Activated B cell treated with CpG ODN at 0.5 μM for 24 hours (primary cell): ENCODE measurements at regions not wholly inside any gene's neighbourhood (a gene's known extent, or its start where the extent isn't known, plus 50 kb on each side); places are given as distances from the start of the nearest gene placed in this dataset.

ENCODE experiments used
- ATAC-seq: fragments of 200-7000 bp; cut with Tn5 transposase; one replicate; pipeline ENCODE4 v1.10.0; 2021; ENCODE audit warnings: low read depth, mild to moderate bottlenecking, moderate library complexity
- CTCF ChIA-PET: fragments of 350-600 bp; sonication (Branson Sonifier 250); formaldehyde crosslinking; loops from one replicate; lab custom pipeline; 2021; ENCODE audit warnings: antibody characterized with exemption; lab: Charles Lee
- POLR2A ChIA-PET: fragments of 350-600 bp; sonication (Branson Sonifier 250); formaldehyde crosslinking; loops from one replicate; lab custom pipeline; 2021; ENCODE audit warnings: antibody characterized with exemption; lab: Charles Lee
- DNase-seq: peaks from one replicate; pipeline ENCODE4 v3.0.0; 2022
- H3K27ac Mint-ChIP-seq: one replicate; pipeline ENCODE4 v1.8.0; 2020; ENCODE audit warnings: mixed read lengths
- H3K27me3 Mint-ChIP-seq: one replicate; pipeline ENCODE4 v1.8.0; 2021; ENCODE audit warnings: mixed read lengths
- H3K36me3 Mint-ChIP-seq: one replicate; pipeline ENCODE4 v1.8.0; 2021; ENCODE audit warnings: low read depth, mixed read lengths
- H3K4me1 Mint-ChIP-seq: one replicate; pipeline ENCODE4 v1.8.0; 2021; ENCODE audit warnings: mixed read lengths
- H3K4me3 Mint-ChIP-seq: one replicate; pipeline ENCODE4 v1.8.0; 2020; ENCODE audit warnings: mild to moderate bottlenecking, mixed read lengths
- H3K9me3 Mint-ChIP-seq: one replicate; pipeline ENCODE4 v1.8.0; 2020; ENCODE audit warnings: mixed read lengths
- CTCF ChIP-seq: fragments of 200-600 bp; IDR thresholded peaks from one replicate; pipeline ENCODE4 v1.8.0; 2022; ENCODE audit warnings: antibody characterized with exemption, mild to moderate bottlenecking
- intact Hi-C: fragments of 100-400 bp; cut with micrococcal nuclease; formaldehyde crosslinking; loops from one replicate; pipeline ENCODE4 v1.15.1; 2024

GRCh38 chr6:137737836-137738596, 129.0 kb upstream of the TNFAIP3 start:
- Mint-ChIP-seq H3K9me3 (no peaks in the 10 kb centered on the region), H3K27ac (peak overlapping the region; percentile 69), H3K27me3 (no peaks in the 10 kb centered on the region), H3K4me1 (peaks cover 26% of the 10 kb centered on the region), H3K4me3 (no peak overlapping the region), H3K36me3 (no peaks in the 10 kb centered on the region)
- intact Hi-C loops: no loop called here
- DNase-seq (no peak), ATAC-seq (peak; percentile 42)
- ChIA-PET POLR2A (interaction anchor here (0.6 kb wide), 1 partner anchor 25 kb away, joined by 3 read pairs; no protein-coding TSS in a partner anchor), CTCF (interaction anchor here (1.7 kb wide), 1 partner anchor 30 kb away, joined by 4 read pairs; no protein-coding TSS in a partner anchor)
- TF ChIP-seq CTCF: no peak

DNA sequence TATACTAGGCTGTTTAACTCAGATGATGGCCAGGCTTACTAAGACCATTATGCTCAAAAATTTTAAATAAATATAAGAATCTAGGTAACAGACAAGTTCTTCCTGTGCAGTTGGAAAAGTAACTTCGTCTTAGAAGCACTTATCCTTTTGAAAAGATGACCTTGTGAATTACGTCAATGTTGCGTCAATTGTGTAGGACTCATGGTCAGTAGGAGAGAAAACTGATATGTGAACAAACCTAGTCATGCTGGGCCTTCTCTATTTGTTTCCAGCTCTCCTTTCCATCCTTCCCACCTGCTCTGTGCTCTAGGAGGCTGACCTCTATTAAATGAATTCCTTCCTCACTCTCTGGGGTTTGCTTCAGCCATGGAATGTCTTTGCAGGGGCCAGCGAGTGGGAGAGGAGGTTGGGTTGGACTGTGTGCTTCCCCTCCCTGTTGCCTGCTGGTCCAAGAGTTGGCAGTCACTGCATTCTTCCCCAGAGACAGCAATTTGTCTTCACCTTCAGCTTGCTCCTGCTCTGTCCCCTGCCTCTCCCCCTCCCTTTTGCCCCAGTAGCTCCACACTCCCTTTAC, 128.0 kb upstream of the TNFAIP3 start:
- no peak for TF ChIP-seq CTCF
- no peaks in the 10 kb centered on the region for H3K27me3 Mint-ChIP-seq
- CTCF ChIA-PET: interaction anchor here (1.7 kb wide), 1 partner anchor 31 kb away, joined by 4 read pairs; no protein-coding TSS in a partner anchor
- H3K27ac Mint-ChIP-seq: no peak overlapping the region
- DNase-seq (no peak), ATAC-seq (no peak)
- intact Hi-C loops: no loop called here
- H3K9me3 Mint-ChIP-seq: no peaks in the 10 kb centered on the region
- POLR2A ChIA-PET: no interaction called here
- H3K4me1 Mint-ChIP-seq: peaks cover 26% of the 10 kb centered on the region
- H3K4me3 Mint-ChIP-seq: no peak overlapping the region
- H3K36me3 Mint-ChIP-seq: no peaks in the 10 kb centered on the region

GRCh38 chr6:137739544-137739943, 127.5 kb upstream of the TNFAIP3 start:
- intact Hi-C loops: no loop called here
- no peak overlapping the region for H3K4me3 Mint-ChIP-seq
- no peaks in the 10 kb centered on the region for H3K9me3 Mint-ChIP-seq
- no peak overlapping the region for H3K27ac Mint-ChIP-seq
- POLR2A ChIA-PET: no interaction called here
- CTCF ChIA-PET: no interaction called here
- H3K27me3 Mint-ChIP-seq: no peaks in the 10 kb centered on the region
- no peak for ATAC-seq
- peaks cover 28% of the 10 kb centered on the region for H3K4me1 Mint-ChIP-seq
- TF ChIP-seq CTCF: no peak
- DNase-seq: no peak
- H3K36me3 Mint-ChIP-seq: no peaks in the 10 kb centered on the region

- no peak overlapping the region for H3K4me3 Mint-ChIP-seq
These were observed 126.8 kb upstream of the TNFAIP3 start for GRCh38 chr6:137740091-137740755.

More at GRCh38 chr6:137740091-137740755, 126.8 kb upstream of the TNFAIP3 start:
- TF ChIP-seq CTCF: no peak
- ChIA-PET POLR2A (no interaction called here), CTCF (interaction anchor here (1.4 kb wide), 1 partner anchor 32 kb away, joined by 3 read pairs; no protein-coding TSS in a partner anchor)
- Mint-ChIP-seq H3K27me3 (no peaks in the 10 kb centered on the region), H3K36me3 (no peaks in the 10 kb centered on the region), H3K27ac (no peak overlapping the region), H3K4me1 (peaks cover 34% of the 10 kb centered on the region), H3K9me3 (no peaks in the 10 kb centered on the region)
- ATAC-seq (no peak), DNase-seq (no peak)
- intact Hi-C loops: no loop called here
